WTC11 (cell line): ENCODE measurements at regions not wholly inside any gene's neighbourhood (a gene's known extent, or its start where the extent isn't known, plus 50 kb on each side); places are given as distances from the start of the nearest gene placed in this dataset.

Source experiments
- ATAC-seq: fragments of 200-7000 bp; cut with Tn5 transposase; 2 replicates; pipeline ENCODE4 v1.10.0; 2021; ENCODE audit warnings: mild to moderate bottlenecking, moderate library complexity
- CTCF ChIA-PET: fragments of 300-600 bp; sonication (Branson Sonifier 250); formaldehyde crosslinking; loops from one replicate; lab custom pipeline; 2021; ENCODE audit warnings: antibody characterized with exemption; lab: Charles Lee
- POLR2A ChIA-PET: fragments of 350-600 bp; sonication (Branson Sonifier 250); formaldehyde crosslinking; loops from one replicate; lab custom pipeline; 2021; ENCODE audit warnings: antibody characterized with exemption; lab: Charles Lee
- DNase-seq: peaks from one replicate; pipeline ENCODE4 v3.0.0; 2021; ENCODE audit warnings: low spot score
- H3K27ac Mint-ChIP-seq: 2 replicates; pipeline ENCODE4 v1.8.0; 2021; ENCODE audit warnings: mixed read lengths
- H3K27me3 Mint-ChIP-seq: 2 replicates; pipeline ENCODE4 v1.8.0; 2021; ENCODE audit warnings: low read depth, mild to moderate bottlenecking, moderate library complexity, mixed read lengths
- H3K36me3 Mint-ChIP-seq: 2 replicates; pipeline ENCODE4 v1.8.0; 2021; ENCODE audit warnings: mixed read lengths
- H3K4me1 Mint-ChIP-seq: 2 replicates; pipeline ENCODE4 v1.8.0; 2022; ENCODE audit warnings: mixed read lengths
- H3K4me3 Mint-ChIP-seq: 2 replicates; pipeline ENCODE4 v1.8.0; 2021; ENCODE audit warnings: mild to moderate bottlenecking, moderate library complexity, mixed read lengths
- H3K9me3 Mint-ChIP-seq: 2 replicates; pipeline ENCODE4 v1.8.0; 2021; ENCODE audit warnings: mixed read lengths
- ATF2 ChIP-seq: sonication (generic); formaldehyde crosslinking; IDR thresholded peaks from 2 replicates; pipeline ENCODE4 v1.8.1; 2022; ENCODE audit warnings: low read depth, missing genetic modification reagents, borderline replicate concordance
- ATF3 ChIP-seq: sonication (generic); formaldehyde crosslinking; conservative IDR thresholded peaks from 2 replicates; pipeline ENCODE4 v1.8.1; 2022; ENCODE audit warnings: mild to moderate bottlenecking, missing genetic modification reagents
- CREB1 ChIP-seq: sonication (generic); formaldehyde crosslinking; IDR thresholded peaks from 2 replicates; pipeline ENCODE4 v1.8.0; 2023; ENCODE audit warnings: mild to moderate bottlenecking, missing genetic modification reagents
- CREM ChIP-seq: sonication (generic); formaldehyde crosslinking; IDR thresholded peaks from 2 replicates; pipeline ENCODE4 v1.8.1; 2022; ENCODE audit warnings: mild to moderate bottlenecking, missing genetic modification reagents, moderate library complexity
- E2F1 ChIP-seq: sonication (generic); formaldehyde crosslinking; IDR thresholded peaks from 2 replicates; pipeline ENCODE4 v1.8.0; 2022; ENCODE audit warnings: mild to moderate bottlenecking, missing genetic modification reagents
- ESRRA ChIP-seq: sonication (generic); formaldehyde crosslinking; IDR thresholded peaks from 2 replicates; pipeline ENCODE4 v1.8.1; 2022; ENCODE audit warnings: mild to moderate bottlenecking, missing genetic modification reagents, borderline replicate concordance
- FOXJ3 ChIP-seq: sonication (generic); formaldehyde crosslinking; IDR thresholded peaks from 2 replicates; pipeline ENCODE4 v1.9.0; 2021; ENCODE audit warnings: missing genetic modification reagents, mild to moderate bottlenecking, borderline replicate concordance
- GABPB1 ChIP-seq: sonication (generic); formaldehyde crosslinking; IDR thresholded peaks from 2 replicates; pipeline ENCODE4 v1.8.1; 2023; ENCODE audit warnings: mild to moderate bottlenecking, missing genetic modification reagents
- IRF2 ChIP-seq: sonication (generic); formaldehyde crosslinking; IDR thresholded peaks from 2 replicates; pipeline ENCODE4 v1.8.0; 2022; ENCODE audit warnings: low read depth, missing genetic modification reagents, borderline replicate concordance
- KAT7 ChIP-seq: sonication (generic); formaldehyde crosslinking; IDR thresholded peaks from 2 replicates; pipeline ENCODE4 v1.8.1; 2023; ENCODE audit warnings: missing genetic modification reagents, mild to moderate bottlenecking, borderline replicate concordance
- MYBL2 ChIP-seq: sonication (generic); formaldehyde crosslinking; IDR thresholded peaks from 2 replicates; pipeline ENCODE4 v1.8.1; 2023; ENCODE audit warnings: mild to moderate bottlenecking, moderate library complexity, missing genetic modification reagents
- NR3C1 ChIP-seq: sonication (generic); formaldehyde crosslinking; conservative IDR thresholded peaks from 2 replicates; pipeline ENCODE4 v1.8.1; 2023; ENCODE audit warnings: low read depth, mild to moderate bottlenecking, missing genetic modification reagents
- RELA ChIP-seq: sonication (generic); formaldehyde crosslinking; IDR thresholded peaks from 2 replicates; pipeline ENCODE4 v1.8.1; 2022; ENCODE audit warnings: missing genetic modification reagents, mild to moderate bottlenecking, borderline replicate concordance
- SMAD4 ChIP-seq: sonication (generic); formaldehyde crosslinking; IDR thresholded peaks from 2 replicates; pipeline ENCODE4 v1.8.0; 2022; ENCODE audit warnings: mild to moderate bottlenecking, missing genetic modification reagents
- SP1 ChIP-seq: sonication (generic); formaldehyde crosslinking; conservative IDR thresholded peaks from 2 replicates; pipeline ENCODE4 v1.8.1; 2022; ENCODE audit warnings: missing genetic modification reagents
- ZMAT4 ChIP-seq: fragments of 250-450 bp; sonication (Bioruptor Pico); IDR thresholded peaks from 2 replicates; pipeline ENCODE4 v1.9.0; 2021; ENCODE audit warnings: mild to moderate bottlenecking
- ZNF138 ChIP-seq: sonication (generic); formaldehyde crosslinking; conservative IDR thresholded peaks from 2 replicates; pipeline ENCODE4 v1.8.1; 2022; ENCODE audit warnings: mild to moderate bottlenecking, moderate library complexity, missing genetic modification reagents
- ZNF263 ChIP-seq: sonication (generic); formaldehyde crosslinking; IDR thresholded peaks from 2 replicates; pipeline ENCODE4 v1.8.1; 2022; ENCODE audit warnings: low read depth, mild to moderate bottlenecking, moderate library complexity, missing genetic modification reagents
- ZNF317 ChIP-seq: sonication (generic); formaldehyde crosslinking; IDR thresholded peaks from 2 replicates; pipeline ENCODE4 v1.8.1; 2023; ENCODE audit warnings: low read depth, mild to moderate bottlenecking, moderate library complexity, missing genetic modification reagents, borderline replicate concordance
- ZNF396 ChIP-seq: fragments of 250-450 bp; sonication (Bioruptor Pico); IDR thresholded peaks from 2 replicates; pipeline ENCODE4 v1.8.0; 2021; ENCODE audit warnings: mild to moderate bottlenecking, moderate library complexity, borderline replicate concordance
- ZNF416 ChIP-seq: fragments of 250-450 bp; sonication (Bioruptor Pico); IDR thresholded peaks from 2 replicates; pipeline ENCODE4 v1.9.0; 2021; ENCODE audit warnings: mild to moderate bottlenecking, inconsistent platforms
- ZNF425 ChIP-seq: fragments of 250-450 bp; sonication (Bioruptor Pico); conservative IDR thresholded peaks from 2 replicates; pipeline ENCODE4 v1.9.0; 2021; ENCODE audit warnings: mild to moderate bottlenecking
- ZNF512 ChIP-seq: sonication (generic); formaldehyde crosslinking; IDR thresholded peaks from 2 replicates; pipeline ENCODE4 v1.8.1; 2022; ENCODE audit warnings: missing genetic modification reagents, borderline replicate concordance
- ZNF671 ChIP-seq: fragments of 250-450 bp; sonication (Bioruptor Pico); IDR thresholded peaks from 2 replicates; pipeline ENCODE4 v1.8.0; 2021; ENCODE audit warnings: mild to moderate bottlenecking

- TF ChIP-seq SMAD4 (CRISPR knock-in tag) (no peak), ATF2 (CRISPR knock-in tag) (no peak), RELA (no peak)
- TF ChIP-seq, all 79 proteins: peak for 0
- H3K9me3 Mint-ChIP-seq, result peaks cover 30% of the 10 kb centered on the region
- no peaks in the 10 kb centered on the region for H3K36me3 Mint-ChIP-seq
- no peak overlapping the region for H3K4me3 Mint-ChIP-seq
- H3K27ac Mint-ChIP-seq, result no peak overlapping the region
- ATAC-seq (no peak), DNase-seq (no peak)
- H3K27me3 Mint-ChIP-seq, result peaks cover 4% of the 10 kb centered on the region; the same call in 1 of the 2 replicates
- ChIA-PET CTCF (interaction anchor here (0.6 kb wide), 1 partner anchor 664 kb away, joined by 4 read pairs; no protein-coding TSS in a partner anchor), POLR2A (no interaction called here)
- no peaks in the 10 kb centered on the region for H3K4me1 Mint-ChIP-seq
Observed at GRCh38 chr22:47826016-47826415, 1063.6 kb downstream of the TBC1D22A start.

- H3K36me3 Mint-ChIP-seq, result peaks cover 1% of the 10 kb centered on the region
- CTCF ChIA-PET, result interaction anchor here (0.7 kb wide), 1 partner anchor 15 kb away, joined by 4 read pairs; no protein-coding TSS in a partner anchor
- ATAC-seq, result no peak
Observed at GRCh38 chr22:47822422-47822821, 1060.0 kb downstream of the TBC1D22A start.

GRCh38 chr22:47818496-47818895 lies 1056.0 kb downstream of the TBC1D22A start:
- Mint-ChIP-seq H3K27ac (no peak overlapping the region), H3K27me3 (no peaks in the 10 kb centered on the region), H3K4me3 (no peak overlapping the region), H3K4me1 (no peaks in the 10 kb centered on the region), H3K9me3 (peaks cover 43% of the 10 kb centered on the region), H3K36me3 (peaks cover 4% of the 10 kb centered on the region)
- DNase-seq, result no peak
- ChIA-PET POLR2A (interaction anchor here (0.6 kb wide), 1 partner anchor 1516 kb away, joined by 5 read pairs; no protein-coding TSS in a partner anchor), CTCF (no interaction called here)
- ATAC-seq, result no peak
- TF ChIP-seq ZNF138 (CRISPR knock-in tag) (no peak), ESRRA (CRISPR knock-in tag) (no peak), CREM (CRISPR knock-in tag) (no peak), ZNF671 (no peak), ZNF425 (CRISPR knock-in tag) (no peak), KAT7 (no peak), ZNF416 (CRISPR knock-in tag) (no peak), E2F1 (CRISPR knock-in tag) (no peak), ZMAT4 (CRISPR knock-in tag) (no peak), ATF3 (CRISPR knock-in tag) (no peak), GABPB1 (no peak), MYBL2 (CRISPR knock-in tag) (no peak)

More at GRCh38 chr22:47822422-47822821, 1060.0 kb downstream of the TBC1D22A start:
- H3K27me3 Mint-ChIP-seq, result peaks cover 4% of the 10 kb centered on the region; the same call in 1 of the 2 replicates
- H3K4me3 Mint-ChIP-seq, result no peak overlapping the region
- no peaks in the 10 kb centered on the region for H3K4me1 Mint-ChIP-seq
- DNase-seq, result no peak
- no peak overlapping the region for H3K27ac Mint-ChIP-seq
- TF ChIP-seq FOXJ3 (CRISPR knock-in tag) (no peak), ZNF396 (no peak), NR3C1 (CRISPR knock-in tag) (no peak), ZNF317 (CRISPR knock-in tag) (no peak), SMAD4 (CRISPR knock-in tag) (no peak), CREB1 (CRISPR knock-in tag) (no peak), ZNF263 (CRISPR knock-in tag) (no peak), IRF2 (CRISPR knock-in tag) (no peak), SP1 (CRISPR knock-in tag) (no peak), ATF2 (CRISPR knock-in tag) (no peak), ESRRA (CRISPR knock-in tag) (no peak), ZNF512 (no peak)
- POLR2A ChIA-PET, result interaction anchor here (0.6 kb wide), 1 partner anchor 233 kb away, joined by 3 read pairs; no protein-coding TSS in a partner anchor
- peaks cover 28% of the 10 kb centered on the region for H3K9me3 Mint-ChIP-seq
